ENCODE measurements at regions not wholly inside any gene's neighbourhood (a gene's known extent, or its start where the extent isn't known, plus 50 kb on each side); places are given as distances from the start of the nearest gene placed in this dataset.

DNA sequence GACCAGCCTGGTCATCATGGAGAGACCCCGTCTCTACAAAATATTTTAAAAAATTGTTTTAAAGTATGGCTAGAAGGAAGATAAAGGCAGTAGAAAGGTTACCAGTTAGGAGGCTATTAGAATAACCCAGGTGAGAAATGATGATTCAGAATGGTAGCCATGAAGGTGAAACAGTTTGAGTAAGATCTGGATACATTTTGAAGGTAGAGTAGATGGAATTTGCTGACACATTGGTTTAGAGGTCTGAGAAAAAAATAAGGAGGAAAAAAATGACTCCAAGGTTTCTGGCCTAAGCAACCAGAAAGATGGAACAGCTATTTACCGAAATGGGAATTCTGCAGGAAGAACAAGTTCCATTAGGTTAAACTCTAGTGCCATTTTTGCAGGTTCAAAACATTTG lies 167.9 kb upstream of the TAB2 start:
- no peak for DNase-seq (ENCODE audit: low read depth)

- no peak for DNase-seq (ENCODE audit: low read depth)
Observed at GRCh38 chr6:149150301-149150700, 167.2 kb upstream of the TAB2 start.

DNA sequence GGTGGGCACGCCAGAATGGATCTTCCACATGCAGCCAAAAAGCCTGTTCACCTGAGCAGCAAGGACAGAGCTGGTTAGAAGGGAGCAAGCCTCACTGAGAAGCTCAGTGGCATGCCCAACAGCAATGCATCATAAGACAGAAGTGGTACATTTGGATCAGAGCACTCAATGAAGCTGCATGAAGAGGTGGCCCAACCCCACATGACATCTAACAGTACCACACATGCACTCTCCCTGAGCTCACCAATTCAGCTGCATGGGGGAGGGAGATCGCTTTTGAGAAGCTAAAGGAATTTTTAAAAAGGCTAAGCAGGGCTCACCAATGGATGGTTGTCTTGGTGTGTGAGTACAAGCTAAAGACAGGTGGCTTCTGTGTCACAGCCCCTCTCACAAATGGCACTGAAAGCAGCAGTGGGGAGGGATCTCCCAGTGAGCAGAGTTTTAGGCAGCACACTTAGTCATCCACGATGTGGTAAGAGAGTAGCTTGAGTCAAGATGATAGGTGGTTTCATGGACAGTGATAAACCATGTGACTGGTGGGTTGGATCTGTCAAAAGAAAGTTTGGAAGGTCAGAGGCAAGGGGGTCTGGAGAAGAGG lies 166.6 kb upstream of the TAB2 start:
- DNase-seq (ENCODE audit: low read depth), result peak; percentile 29

DNA sequence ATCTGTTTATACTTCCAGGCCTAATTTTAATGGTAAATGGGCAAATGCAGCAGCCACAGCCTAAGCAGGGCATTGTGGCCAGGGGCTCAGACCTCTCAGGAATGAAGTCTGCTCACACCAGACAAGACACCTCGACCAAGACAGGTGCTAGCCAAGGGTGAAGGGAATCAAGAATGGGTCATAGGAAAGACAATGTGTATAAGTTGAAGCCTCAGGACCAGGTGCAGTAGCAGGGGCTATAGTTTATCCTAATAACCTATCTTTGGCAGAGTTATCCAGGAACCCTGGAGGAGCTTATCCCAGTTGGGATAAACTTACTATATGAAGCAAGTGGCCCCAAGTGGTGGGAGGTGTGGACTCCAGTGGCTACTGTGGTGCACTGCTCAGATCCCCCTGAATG lies 165.0 kb upstream of the TAB2 start:
- no peak for DNase-seq (ENCODE audit: low read depth)

DNA sequence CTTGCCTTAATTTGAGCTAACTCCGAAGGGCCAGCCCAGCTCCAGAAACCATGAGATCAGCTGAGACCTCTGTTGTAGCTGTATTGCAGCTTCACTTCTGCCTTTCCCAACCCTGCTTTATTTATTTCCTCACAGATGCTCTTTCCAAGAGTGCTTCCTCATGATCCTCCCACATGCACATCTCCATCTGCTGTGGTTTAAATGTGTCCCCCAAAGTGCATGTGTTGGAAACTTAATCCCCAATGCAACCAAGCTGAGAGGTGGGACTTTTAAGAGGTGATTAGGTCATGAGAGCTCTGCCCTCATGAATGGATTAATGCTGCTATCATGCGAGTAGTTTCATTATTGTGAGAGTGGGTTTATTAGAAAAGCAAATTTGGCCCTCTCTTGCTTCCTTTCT lies 164.4 kb upstream of the TAB2 start:
- DNase-seq (ENCODE audit: low read depth), result no peak

DNA sequence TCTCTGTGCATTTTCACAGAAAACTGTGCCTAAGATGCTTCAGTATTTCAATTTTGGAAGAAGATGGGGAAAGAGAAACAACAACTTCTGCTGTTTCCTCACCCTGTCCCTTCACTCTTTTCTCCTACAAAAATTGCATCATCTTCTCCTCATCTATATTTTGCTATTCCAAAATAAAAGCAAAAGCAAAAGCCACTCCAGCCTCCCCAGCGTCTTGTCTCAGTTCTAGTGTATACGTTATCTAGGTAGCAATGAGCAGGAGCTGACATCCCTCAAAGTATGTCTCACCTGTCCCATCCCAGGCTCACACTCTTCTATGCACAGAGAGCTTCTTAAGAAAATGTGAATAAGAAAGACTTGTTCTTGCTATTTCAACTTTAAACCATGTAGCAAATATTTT lies 163.8 kb upstream of the TAB2 start:
- DNase-seq (ENCODE audit: low read depth), result no peak

DNA sequence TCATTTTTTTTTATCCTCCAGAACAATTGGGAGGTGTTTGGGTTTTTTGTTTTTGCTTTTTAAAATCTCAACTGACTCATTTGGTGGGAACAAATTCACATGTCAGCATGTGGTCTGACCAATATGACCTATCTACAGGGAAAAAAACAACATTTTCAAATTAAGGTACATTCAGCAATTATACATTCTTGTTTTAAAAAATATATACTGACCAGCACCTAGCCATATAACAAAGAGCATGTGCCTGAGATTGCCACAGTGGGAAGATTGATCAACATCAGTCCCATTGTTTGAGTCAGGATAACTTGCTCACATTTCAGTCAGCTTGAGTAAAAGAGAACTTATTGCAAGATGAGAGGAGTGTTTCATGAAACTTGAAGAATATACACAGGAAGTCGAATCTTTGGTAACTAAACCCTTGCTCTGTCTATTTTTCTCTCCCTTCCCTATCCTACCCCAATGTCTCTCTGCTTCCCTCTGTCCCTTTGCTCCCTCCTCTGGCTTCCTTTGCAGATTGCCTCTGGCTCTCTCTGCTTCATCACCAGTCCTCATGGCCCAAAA lies 163.2 kb upstream of the TAB2 start:
- DNase-seq (ENCODE audit: low read depth), result no peak

DNA sequence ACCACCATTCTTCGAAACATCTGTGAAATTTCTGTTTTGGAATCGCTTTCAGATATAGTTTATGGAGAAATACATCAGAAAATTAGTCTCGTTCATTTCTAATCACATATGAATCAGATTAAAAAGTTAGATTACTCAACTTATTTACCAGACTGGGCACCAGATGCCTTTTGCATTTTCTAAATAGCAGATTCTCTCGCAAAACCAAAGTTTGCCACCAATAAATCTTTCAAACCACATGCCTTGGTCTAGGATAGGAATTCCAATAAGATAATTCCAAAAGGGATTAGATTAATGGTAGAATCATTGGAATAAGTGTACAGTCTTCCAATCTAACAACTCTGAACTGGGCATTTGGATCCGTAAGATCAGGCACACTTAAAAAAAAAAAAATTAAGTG lies 160.4 kb upstream of the TAB2 start:
- DNase-seq (ENCODE audit: low read depth), result no peak

DNA sequence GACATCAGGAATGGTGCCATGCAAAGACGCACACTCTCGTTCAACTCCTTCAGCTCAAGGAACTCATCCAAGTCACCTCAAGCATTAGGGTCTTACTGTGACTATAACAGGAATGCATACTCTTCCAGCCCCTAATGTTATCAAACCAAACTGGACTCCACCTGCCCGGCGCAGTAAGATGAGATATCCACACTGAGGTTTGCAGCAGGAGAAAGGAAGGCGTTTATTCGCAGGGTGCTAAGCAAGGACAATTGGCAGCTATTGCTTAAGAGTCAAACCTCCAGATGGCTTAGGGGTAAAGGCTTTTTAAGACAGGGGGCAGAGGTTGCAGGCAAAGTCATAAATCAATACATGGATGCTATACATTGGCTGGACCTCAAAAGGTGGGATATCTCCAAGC lies 159.4 kb upstream of the TAB2 start:
- no peak for DNase-seq (ENCODE audit: low read depth)

DNA sequence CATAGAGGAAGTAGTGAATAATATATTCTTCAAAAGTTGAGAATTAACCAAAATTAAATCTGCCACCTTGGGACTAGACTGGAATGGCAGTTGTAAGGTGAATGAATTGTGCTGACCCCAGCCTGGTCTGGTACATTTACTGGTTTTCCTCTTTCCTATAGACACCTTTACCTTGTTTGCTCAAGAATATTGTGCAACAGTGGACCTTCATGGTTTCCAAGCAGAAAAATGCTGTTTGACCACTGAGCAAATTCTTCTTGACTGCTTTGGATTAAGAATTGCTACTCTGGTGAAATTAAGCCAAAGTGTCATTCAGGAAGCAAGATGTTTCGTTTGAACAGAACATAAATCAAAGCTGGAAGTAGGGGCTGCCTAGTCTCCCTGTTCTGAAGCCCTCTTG lies 156.6 kb upstream of the TAB2 start:
- no peak for DNase-seq (ENCODE audit: low read depth)

GRCh38 chr6:149162924-149163323 lies 154.6 kb upstream of the TAB2 start:
- DNase-seq (ENCODE audit: low read depth), result no peak

DNA sequence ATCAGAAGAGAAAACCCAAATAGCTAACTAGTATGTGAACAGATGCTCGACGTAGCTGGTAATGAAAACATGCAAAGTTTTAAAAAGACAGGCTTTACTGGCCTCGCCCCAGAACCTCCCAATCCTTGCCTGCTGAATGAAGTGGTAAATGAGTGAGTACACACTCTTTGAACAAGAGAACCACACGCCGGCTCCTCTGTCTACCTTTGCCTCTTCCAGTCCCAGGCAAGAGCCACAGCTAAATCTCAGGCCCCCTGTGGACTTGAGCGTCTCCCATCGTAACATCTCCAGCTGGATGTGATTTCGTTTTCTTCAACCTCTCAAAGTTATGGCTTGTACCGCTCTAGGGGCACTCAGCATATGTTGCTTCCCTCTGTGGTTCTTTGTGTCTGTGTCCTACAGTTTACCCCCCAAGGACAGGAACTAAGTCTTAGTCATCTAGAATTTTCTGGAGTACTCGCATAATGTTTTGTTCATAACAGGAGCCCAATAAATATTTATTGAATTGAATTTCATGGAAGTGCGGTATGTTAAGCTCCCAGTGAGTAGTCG lies 153.2 kb upstream of the TAB2 start:
- no peak for DNase-seq (ENCODE audit: low read depth)

DNA sequence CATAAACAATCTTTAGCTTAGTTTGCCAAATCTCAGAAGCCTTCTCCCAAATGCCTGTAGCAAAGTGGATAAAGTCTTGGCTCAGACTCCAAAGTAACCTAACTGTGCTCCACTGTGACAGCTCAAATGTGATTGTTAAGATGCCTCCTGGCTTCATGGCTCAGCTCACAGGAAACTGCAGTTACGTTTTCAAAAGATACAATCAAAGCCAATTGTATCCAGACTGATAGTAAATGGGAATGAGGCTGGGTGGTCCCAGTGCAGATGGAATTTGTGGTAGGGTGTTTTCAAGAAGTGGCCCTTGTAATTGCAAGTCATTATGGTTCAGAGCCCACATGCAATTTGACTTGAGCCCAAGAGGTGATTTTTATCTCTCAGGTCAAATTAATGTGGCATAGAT lies 151.2 kb upstream of the TAB2 start:
- no peak for DNase-seq (ENCODE audit: low read depth)

- no peak for DNase-seq (ENCODE audit: low read depth)
Observed at GRCh38 chr6:149166747-149167146, 150.8 kb upstream of the TAB2 start.

DNA sequence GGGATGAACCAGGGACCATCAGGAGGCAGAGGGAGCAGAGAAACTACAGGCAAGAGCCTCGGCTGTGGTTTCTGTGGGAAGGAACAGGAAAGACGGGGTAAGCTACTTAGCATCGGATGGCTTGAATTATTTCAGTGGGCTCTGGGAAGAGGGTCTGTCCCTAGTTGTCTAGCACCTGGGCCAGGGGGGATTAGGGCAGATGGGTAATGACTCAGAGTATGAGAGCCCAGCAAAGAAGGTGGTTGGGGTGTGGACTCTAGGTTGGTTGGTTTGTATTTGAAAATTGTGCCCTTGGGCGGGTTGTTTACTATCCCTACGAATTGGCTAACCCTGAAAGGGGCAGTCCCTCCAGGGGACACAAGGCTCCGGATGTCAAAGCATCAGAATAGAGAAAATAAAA lies 148.5 kb upstream of the TAB2 start:
- DNase-seq (ENCODE audit: low read depth), result no peak

DNA sequence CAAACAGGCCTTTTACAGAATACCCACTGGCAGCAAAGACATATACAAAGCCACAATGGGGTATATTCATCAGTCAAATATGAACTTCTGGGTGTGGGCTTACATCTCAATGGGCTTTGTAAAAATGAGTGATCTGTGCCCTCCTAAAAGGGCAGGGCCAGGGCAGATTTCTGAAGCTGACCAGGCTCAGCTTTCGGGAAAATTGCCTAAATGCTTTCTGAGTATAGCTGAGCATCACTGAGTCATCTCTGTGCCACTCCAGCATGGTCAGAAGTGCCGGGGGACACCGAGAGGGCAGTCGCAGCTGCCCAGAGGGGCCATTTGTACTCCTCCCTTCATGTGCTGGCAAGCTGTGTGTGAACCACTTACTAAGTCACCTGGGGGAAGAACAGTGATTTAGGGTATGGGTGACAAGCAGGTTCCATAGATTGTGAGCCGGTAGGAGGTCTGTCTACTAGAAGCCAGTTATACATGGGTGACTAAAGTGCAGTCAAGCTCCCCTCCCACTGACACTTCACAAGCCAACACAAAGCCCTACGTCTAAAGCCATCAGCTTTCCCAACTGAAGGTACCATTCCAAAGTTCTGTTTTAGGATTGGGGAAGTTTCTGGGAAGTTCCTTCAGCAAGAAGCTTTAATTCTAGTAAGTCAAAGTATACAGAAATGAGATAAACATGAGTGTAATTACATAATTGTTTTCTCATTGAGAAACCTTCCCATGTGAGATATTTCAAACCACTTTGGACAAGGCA lies 147.6 kb upstream of the TAB2 start:
- DNase-seq (ENCODE audit: low read depth), result no peak

DNA sequence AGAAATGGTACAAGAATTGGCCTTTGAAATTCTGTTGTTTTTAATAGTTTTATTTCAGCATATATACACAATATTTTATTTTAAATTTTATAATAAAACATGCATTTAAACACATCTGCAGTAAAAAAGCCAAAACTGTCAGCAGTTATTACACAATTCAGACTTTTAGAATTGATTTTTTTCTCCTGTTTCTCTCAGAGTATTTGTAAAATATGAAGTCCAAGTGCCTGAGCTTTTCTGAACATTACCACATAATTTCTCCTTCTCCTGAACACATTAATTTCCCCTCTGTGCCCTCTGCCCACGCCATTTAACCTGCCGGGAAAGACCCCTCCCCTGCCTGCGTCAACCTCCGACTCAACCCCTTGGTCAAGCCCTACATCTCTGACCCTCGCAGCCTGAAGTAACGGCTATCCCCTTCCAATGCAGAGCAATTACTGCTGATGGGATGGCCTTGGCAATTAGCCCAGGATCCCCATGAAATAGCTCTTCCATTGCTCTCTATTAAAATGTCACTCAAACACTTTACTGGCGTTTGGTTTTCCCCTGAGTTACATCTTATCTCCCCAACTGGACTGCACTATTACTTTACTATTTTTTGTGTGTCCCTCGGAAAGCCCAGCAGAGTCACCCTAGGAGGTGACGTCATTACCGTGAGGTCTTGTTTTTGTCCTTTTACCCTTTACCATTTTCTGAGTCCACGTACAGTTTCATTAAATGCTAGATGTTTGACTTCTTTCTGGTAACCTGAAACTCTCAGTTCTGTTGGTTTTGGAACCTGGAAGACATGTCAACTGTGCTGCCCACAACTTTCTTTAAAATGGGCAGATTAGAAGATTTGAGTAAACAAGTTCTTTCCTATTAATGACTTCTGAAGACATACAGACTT lies 146.7 kb upstream of the TAB2 start:
- no peak for DNase-seq (ENCODE audit: low read depth)

DNA sequence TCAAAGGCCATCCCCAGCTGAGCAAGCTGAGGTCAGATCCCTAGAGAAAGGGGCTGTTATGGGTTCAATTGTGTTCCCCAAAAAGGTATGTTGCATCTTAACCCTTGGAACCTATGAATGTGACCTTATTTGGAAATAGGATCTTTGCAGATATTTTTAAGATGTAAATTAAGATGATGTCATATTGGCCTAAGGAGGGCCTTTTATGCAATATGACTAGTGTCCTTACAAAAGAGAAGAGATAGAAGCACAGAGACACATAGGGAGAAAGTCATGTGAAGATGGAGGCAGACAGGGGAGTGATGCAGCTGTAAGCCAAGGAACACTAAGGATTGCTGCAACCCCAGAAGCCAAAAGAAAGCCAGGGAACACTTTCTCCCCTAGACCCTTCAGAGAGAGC lies 144.3 kb upstream of the TAB2 start:
- no peak for DNase-seq (ENCODE audit: low read depth)

DNA sequence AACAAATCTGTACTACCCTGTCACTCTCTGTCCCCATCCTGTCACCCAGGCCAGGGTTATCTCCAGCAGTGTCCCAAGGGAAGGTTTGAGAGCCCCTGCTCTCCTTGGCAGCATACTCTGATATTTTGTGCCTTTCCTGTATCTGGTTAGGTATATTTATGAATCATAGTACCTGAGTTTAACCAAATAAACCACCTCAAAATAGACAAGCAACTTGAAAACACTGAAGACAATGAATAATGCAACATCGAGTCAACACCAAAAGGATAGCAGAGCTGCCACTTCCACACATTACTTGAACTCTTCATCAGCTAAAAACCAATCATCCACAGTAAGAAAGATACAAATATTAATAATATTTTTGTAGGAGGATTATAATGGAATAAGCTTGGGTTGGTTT lies 142.6 kb upstream of the TAB2 start:
- DNase-seq (ENCODE audit: low read depth), result no peak

DNA sequence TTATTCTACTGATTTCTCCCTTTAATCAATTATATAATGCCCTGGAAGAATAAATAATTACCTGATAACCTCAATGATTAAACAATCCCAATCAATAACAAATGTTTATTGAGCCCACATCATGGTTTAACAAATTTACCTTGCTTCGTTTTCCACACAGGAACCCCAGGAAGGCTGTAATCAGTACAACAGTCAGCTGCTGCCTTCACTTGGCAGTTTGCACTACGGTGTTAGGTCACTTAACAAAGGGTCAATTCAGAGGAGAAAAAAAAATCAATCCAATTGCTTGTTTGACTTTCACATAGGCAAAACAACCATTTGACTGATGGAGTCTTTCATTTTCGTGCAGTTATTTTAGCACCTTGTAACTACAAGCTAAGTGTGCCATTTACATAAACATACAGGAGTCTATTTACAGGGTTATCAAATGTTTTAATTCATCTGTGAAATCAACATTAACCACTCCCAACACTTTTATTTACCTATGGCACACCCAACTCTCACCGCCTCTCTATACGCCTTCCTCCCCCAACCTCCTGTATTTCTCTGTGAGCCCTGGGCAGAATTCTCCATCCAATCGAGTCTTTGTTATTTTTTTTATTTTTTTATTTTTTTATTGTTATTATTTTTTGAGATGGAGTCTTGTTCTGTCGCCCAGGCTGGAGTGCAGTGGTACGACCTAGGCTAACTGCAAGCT lies 140.4 kb upstream of the TAB2 start:
- no peak for DNase-seq (ENCODE audit: low read depth)

DNA sequence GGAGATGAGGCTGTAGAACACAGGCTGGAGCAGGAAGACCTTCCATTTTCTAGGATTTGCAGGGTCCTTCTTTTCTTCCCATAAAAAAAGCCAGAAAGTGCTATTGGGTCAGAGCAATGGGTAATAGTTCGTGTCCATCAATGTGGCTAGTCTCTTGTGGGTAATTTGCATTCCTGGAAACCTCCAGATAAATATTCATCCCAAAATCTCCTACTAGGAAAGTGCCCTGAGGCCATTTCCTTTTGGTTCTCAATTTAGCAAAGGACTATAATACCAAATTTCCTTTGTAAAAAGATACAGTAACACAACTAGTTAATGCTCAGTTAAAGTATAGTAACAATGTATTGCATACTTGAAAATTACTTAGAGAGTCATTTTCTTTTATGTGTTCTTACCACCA lies 138.1 kb upstream of the TAB2 start:
- DNase-seq (ENCODE audit: low read depth), result no peak

- no peak for DNase-seq (ENCODE audit: low read depth)
Observed at GRCh38 chr6:149181304-149181703, 136.2 kb upstream of the TAB2 start.

Data from activated T-cell treated with anti-CD3 and anti-CD28 coated beads for 48 hours (primary cell).